ENCODE measurements at regions not wholly inside any gene's neighbourhood (a gene's known extent, or its start where the extent isn't known, plus 50 kb on each side); places are given as distances from the start of the nearest gene placed in this dataset.

GRCh38 chr16:85526185-85526974 is 86.7 kb upstream of the GSE1 start (continued):
- TF ChIP-seq, protein P1, sequence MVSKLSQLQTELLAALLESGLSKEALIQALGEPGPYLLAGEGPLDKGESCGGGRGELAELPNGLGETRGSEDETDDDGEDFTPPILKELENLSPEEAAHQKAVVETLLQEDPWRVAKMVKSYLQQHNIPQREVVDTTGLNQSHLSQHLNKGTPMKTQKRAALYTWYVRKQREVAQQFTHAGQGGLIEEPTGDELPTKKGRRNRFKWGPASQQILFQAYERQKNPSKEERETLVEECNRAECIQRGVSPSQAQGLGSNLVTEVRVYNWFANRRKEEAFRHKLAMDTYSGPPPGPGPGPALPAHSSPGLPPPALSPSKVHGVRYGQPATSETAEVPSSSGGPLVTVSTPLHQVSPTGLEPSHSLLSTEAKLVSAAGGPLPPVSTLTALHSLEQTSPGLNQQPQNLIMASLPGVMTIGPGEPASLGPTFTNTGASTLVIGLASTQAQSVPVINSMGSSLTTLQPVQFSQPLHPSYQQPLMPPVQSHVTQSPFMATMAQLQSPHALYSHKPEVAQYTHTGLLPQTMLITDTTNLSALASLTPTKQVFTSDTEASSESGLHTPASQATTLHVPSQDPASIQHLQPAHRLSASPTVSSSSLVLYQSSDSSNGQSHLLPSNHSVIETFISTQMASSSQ (IDR thresholded peaks at IDR 0.05; ENCODE audit: low read depth): no peak
- TF ChIP-seq, protein P1 (CRISPR knock-in tag; IDR thresholded peaks at IDR 0.05; ENCODE audit: borderline replicate concordance): peak; percentile 50
- TF ChIP-seq LCORL (IDR thresholded peaks at IDR 0.05): no peak
- TF ChIP-seq LCORL (CRISPR knock-in tag; IDR thresholded peaks at IDR 0.05): peak; percentile 25; the same call in 1 of the 2 replicates
- peak; percentile 73 for TF ChIP-seq ZNF296 (CRISPR knock-in tag; conservative IDR thresholded peaks at IDR 0.05)
- no peak for TF ChIP-seq CEBPB (IDR thresholded peaks at IDR 0.05; ENCODE audit: borderline replicate concordance, low read depth, low read length)
- no peak for TF ChIP-seq HES4 (CRISPR knock-in tag; IDR thresholded peaks at IDR 0.05; ENCODE audit: borderline replicate concordance)
- TF ChIP-seq, protein P2, sequence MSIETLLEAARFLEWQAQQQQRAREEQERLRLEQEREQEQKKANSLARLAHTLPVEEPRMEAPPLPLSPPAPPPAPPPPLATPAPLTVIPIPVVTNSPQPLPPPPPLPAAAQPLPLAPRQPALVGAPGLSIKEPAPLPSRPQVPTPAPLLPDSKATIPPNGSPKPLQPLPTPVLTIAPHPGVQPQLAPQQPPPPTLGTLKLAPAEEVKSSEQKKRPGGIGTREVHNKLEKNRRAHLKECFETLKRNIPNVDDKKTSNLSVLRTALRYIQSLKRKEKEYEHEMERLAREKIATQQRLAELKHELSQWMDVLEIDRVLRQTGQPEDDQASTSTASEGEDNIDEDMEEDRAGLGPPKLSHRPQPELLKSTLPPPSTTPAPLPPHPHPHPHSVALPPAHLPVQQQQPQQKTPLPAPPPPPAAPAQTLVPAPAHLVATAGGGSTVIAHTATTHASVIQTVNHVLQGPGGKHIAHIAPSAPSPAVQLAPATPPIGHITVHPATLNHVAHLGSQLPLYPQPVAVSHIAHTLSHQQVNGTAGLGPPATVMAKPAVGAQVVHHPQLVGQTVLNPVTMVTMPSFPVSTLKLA (IDR thresholded peaks at IDR 0.05): no peak
- peak; percentile 33 for TF ChIP-seq AGO2 (optimal IDR thresholded peaks at IDR 0.05; ENCODE audit: low read depth, low read length)
- TF ChIP-seq NFKB2 (CRISPR knock-in tag; IDR thresholded peaks at IDR 0.05; ENCODE audit: borderline replicate concordance): peak; percentile 12; the same call in 1 of the 2 replicates
- TF ChIP-seq NONO (IDR thresholded peaks at IDR 0.05): no peak
- peak; percentile 49; the same call in 1 of the 2 replicates for TF ChIP-seq NONO (CRISPR knock-in tag; conservative IDR thresholded peaks at IDR 0.05)
- TF ChIP-seq GPN1 (CRISPR knock-in tag; IDR thresholded peaks at IDR 0.05; ENCODE audit: borderline replicate concordance): no peak
- TF ChIP-seq HMGXB4 (CRISPR knock-in tag; IDR thresholded peaks at IDR 0.05; ENCODE audit: borderline replicate concordance in 1 of 2, low read depth in 1 of 2): 0 out of 4 replicates have a peak, but pooled peaks of 1 of the 2 experiments have one; percentile 3
- TF ChIP-seq, protein P3, sequence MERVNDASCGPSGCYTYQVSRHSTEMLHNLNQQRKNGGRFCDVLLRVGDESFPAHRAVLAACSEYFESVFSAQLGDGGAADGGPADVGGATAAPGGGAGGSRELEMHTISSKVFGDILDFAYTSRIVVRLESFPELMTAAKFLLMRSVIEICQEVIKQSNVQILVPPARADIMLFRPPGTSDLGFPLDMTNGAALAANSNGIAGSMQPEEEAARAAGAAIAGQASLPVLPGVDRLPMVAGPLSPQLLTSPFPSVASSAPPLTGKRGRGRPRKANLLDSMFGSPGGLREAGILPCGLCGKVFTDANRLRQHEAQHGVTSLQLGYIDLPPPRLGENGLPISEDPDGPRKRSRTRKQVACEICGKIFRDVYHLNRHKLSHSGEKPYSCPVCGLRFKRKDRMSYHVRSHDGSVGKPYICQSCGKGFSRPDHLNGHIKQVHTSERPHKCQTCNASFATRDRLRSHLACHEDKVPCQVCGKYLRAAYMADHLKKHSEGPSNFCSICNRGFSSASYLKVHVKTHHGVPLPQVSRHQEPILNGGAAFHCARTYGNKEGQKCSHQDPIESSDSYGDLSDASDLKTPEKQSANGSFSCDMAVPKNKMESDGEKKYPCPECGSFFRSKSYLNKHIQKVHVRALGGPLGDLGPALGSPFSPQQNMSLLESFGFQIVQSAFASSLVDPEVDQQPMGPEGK (CRISPR knock-in tag; IDR thresholded peaks at IDR 0.05): peak; percentile 64
- TF ChIP-seq ATRX (CRISPR knock-in tag; IDR thresholded peaks at IDR 0.05; ENCODE audit: borderline replicate concordance): no peak
- peak; percentile 44 for TF ChIP-seq ZNF883 (CRISPR knock-in tag; IDR thresholded peaks at IDR 0.05; ENCODE audit: not compliant biosample characterization)
- TF ChIP-seq HNF4G (IDR thresholded peaks at IDR 0.05; ENCODE audit: borderline replicate concordance, low read depth, low read length): peak; percentile 53; the same call in 1 of the 2 replicates
- TF ChIP-seq HNF4G (CRISPR knock-in tag; IDR thresholded peaks at IDR 0.05; ENCODE audit: borderline replicate concordance, low read depth): no peak
